A549 (cell line): ENCODE measurements at regions not wholly inside any gene's neighbourhood (a gene's known extent, or its start where the extent isn't known, plus 50 kb on each side); places are given as distances from the start of the nearest gene placed in this dataset.

ENCODE experiments used
- ATAC-seq, 2 experiments: fragments of 200-7000 bp in 1 of 2; fragments of >200 bp in 1 of 2; cut with Nextera tagmentation in 1 of 2; cut with Tn5 transposase in 1 of 2; 3 replicates each; pipeline versions ENCODE4 v1.8.0 to v1.9.1; 2018 to 2020; ENCODE audit warnings: mild to moderate bottlenecking in 1 of 2, moderate library complexity in 1 of 2
- CTCF ChIA-PET: fragments of 300-600 bp; sonication (Branson Sonifier 250); formaldehyde crosslinking; extraction: SDS; loops from one replicate; lab custom pipeline; 2021; ENCODE audit warnings: antibody characterized with exemption, inconsistent platforms; lab: Yijun Ruan, JAX
- POLR2A ChIA-PET: fragments of 350-600 bp; formaldehyde crosslinking; extraction: SDS; loops from one replicate; lab custom pipeline; 2021; ENCODE audit warnings: antibody characterized with exemption, inconsistent platforms; lab: Yijun Ruan, JAX
- DNase-seq, 2 experiments: peaks; one replicate each; pipeline versions ENCODE4 v3.0.0 to v3.0.0-alpha.2; 2011 to 2016; ENCODE audit warnings: low read depth in 1 of 2, low spot score in 1 of 2
- FAIRE-seq: peaks from 2 replicates; lab custom pipeline; 2011; peaks lifted over from hg19 to GRCh38; lab: Jason Lieb, UNC
- H3K27ac ChIP-seq, 2 experiments: fragments of >200 bp; sonication (Bioruptor Twin); formaldehyde crosslinking; 3 replicates each; pipeline ENCODE4 v1.5.1; 2016 to 2017
- H3K4me1 ChIP-seq: fragments of >200 bp; sonication (Bioruptor Twin); formaldehyde crosslinking; 3 replicates; pipeline ENCODE4 v1.6.1; 2016
- H3K4me2 ChIP-seq: fragments of >200 bp; sonication (Bioruptor Twin); formaldehyde crosslinking; 3 replicates; pipeline ENCODE4 v1.6.1; 2016
- H3K4me3 ChIP-seq: fragments of >200 bp; sonication (Bioruptor Twin); formaldehyde crosslinking; 3 replicates; pipeline ENCODE4 v1.5.1; 2016
- H3K9me3 ChIP-seq: fragments of >200 bp; sonication (Bioruptor Twin); formaldehyde crosslinking; 3 replicates; pipeline ENCODE4 v1.6.1; 2016
- CBX2 ChIP-seq: fragments of 200-600 bp; sonication (generic); IDR thresholded peaks from 2 replicates; pipeline ENCODE4 v1.6.1; 2016; ENCODE audit warnings: low read depth, mild to moderate bottlenecking, borderline replicate concordance
- EP300 ChIP-seq, 2 experiments: fragments of >200 bp; sonication (Bioruptor Twin); formaldehyde crosslinking; IDR thresholded peaks; 2 replicates in 1 of 2; 3 replicates in 1 of 2; pipeline ENCODE4 v1.6.1; 2016 to 2017
- FOSL2 ChIP-seq, 2 experiments: fragments of 450-650 bp in 1 of 2; fragments of >200 bp in 1 of 2; sonication (Bioruptor Twin) in 1 of 2; formaldehyde crosslinking; IDR thresholded peaks; 2 replicates each; pipeline versions ENCODE4 v1.5.0 to v1.6.1; 2016 to 2020; ENCODE audit warnings: mild to moderate bottlenecking in 1 of 2, moderate library complexity in 1 of 2
- FOXS1 ChIP-seq: fragments of 250-450 bp; sonication (Bioruptor Pico); IDR thresholded peaks from 2 replicates; pipeline ENCODE4 v1.5.0; 2020; ENCODE audit warnings: mild to moderate bottlenecking, moderate library complexity
- HDAC2 ChIP-seq: fragments of 200-600 bp; sonication (generic); IDR thresholded peaks from 2 replicates; pipeline ENCODE4 v1.6.1; 2016
- HEYL ChIP-seq: fragments of 250-450 bp; sonication (Bioruptor Pico); IDR thresholded peaks from 2 replicates; pipeline ENCODE4 v1.8.0; 2021; ENCODE audit warnings: mild to moderate bottlenecking, moderate library complexity
- HOXB13 ChIP-seq: fragments of 250-450 bp; sonication (Bioruptor Pico); IDR thresholded peaks from 2 replicates; pipeline ENCODE4 v1.5.0; 2020; ENCODE audit warnings: low read depth, mild to moderate bottlenecking, moderate library complexity
- HOXB5 ChIP-seq: fragments of 250-450 bp; sonication (Bioruptor Pico); IDR thresholded peaks from 2 replicates; pipeline ENCODE4 v1.5.0; 2020; ENCODE audit warnings: mild to moderate bottlenecking, moderate library complexity
- MAFK ChIP-seq: fragments of 450-650 bp; IDR thresholded peaks from 2 replicates; pipeline ENCODE4 v1.6.1; 2014; ENCODE audit not compliant: partially characterized antibody
- MAZ ChIP-seq: fragments of 150-350 bp; IDR thresholded peaks from 2 replicates; pipeline ENCODE4 v1.6.1; 2014; ENCODE audit warnings: antibody characterized with exemption, low read depth, low read length, borderline replicate concordance
- MYC ChIP-seq: IDR thresholded peaks from 2 replicates; pipeline ENCODE4 v1.6.1; 2012; ENCODE audit warnings: mild to moderate bottlenecking, inconsistent platforms, low read length, improper control_type of control experiment, borderline replicate concordance
- NR3C1 ChIP-seq: fragments of >200 bp; sonication (Bioruptor Twin); formaldehyde crosslinking; IDR thresholded peaks from 3 replicates; pipeline ENCODE4 v1.6.1; 2017
- POLR2A ChIP-seq: IDR thresholded peaks from 2 replicates; pipeline ENCODE4 v1.6.1; 2012; ENCODE audit warnings: mild to moderate bottlenecking, low read length
- POLR2AphosphoS2 ChIP-seq: conservative IDR thresholded peaks from 2 replicates; pipeline ENCODE4 v1.6.1; 2012; ENCODE audit warnings: low read length, improper control_type of control experiment, inconsistent platforms
- RAD21 ChIP-seq, 2 experiments: fragments of >200 bp in 1 of 2; sonication (Bioruptor Twin) in 1 of 2; formaldehyde crosslinking in 1 of 2; IDR thresholded peaks in 1 of 2; conservative IDR thresholded peaks in 1 of 2; 2 replicates in 1 of 2; 3 replicates in 1 of 2; pipeline ENCODE4 v1.6.1; 2012 to 2018; ENCODE audit warnings: inconsistent platforms in 1 of 2
- RNF2 ChIP-seq: fragments of 200-600 bp; sonication (generic); IDR thresholded peaks from 2 replicates; pipeline ENCODE4 v1.6.1; 2016; ENCODE audit warnings: low read depth, mild to moderate bottlenecking, antibody characterized with exemption, moderate library complexity, borderline replicate concordance
- TP53 ChIP-seq: fragments of 250-450 bp; sonication (Bioruptor Pico); IDR thresholded peaks from 2 replicates; pipeline ENCODE4 v1.5.0; 2021; ENCODE audit warnings: mild to moderate bottlenecking, moderate library complexity
- ZSCAN20 ChIP-seq: fragments of 250-450 bp; sonication (Bioruptor Pico); IDR thresholded peaks from 2 replicates; pipeline ENCODE4 v1.8.0; 2022; ENCODE audit warnings: mild to moderate bottlenecking, moderate library complexity
- WGBS: methylation state at CpG from one replicate; pipeline ENCODE4 v1.1.6; 2017; ENCODE audit errors: missing lambda C conversion rate; 5-methylcytosine and 5-hydroxymethylcytosine counted together
- TF ChIP-seq, protein P1 (sequence below): fragments of >200 bp; sonication (Bioruptor Twin); formaldehyde crosslinking; IDR thresholded peaks from 3 replicates; pipeline ENCODE4 v1.5.1; 2016
- TF ChIP-seq, protein P2 (sequence below): fragments of 450-650 bp; IDR thresholded peaks from 2 replicates; pipeline ENCODE4 v1.6.1; 2014; ENCODE audit warnings: antibody characterized with exemption
- TF ChIP-seq, protein P3 (sequence below): fragments of >200 bp; sonication (Bioruptor Twin); formaldehyde crosslinking; IDR thresholded peaks from 3 replicates; pipeline ENCODE4 v1.6.1; 2016
- TF ChIP-seq, protein P4 (sequence below): fragments of 150-350 bp; IDR thresholded peaks from 2 replicates; pipeline ENCODE4 v1.6.1; 2014; ENCODE audit warnings: low read depth, mild to moderate bottlenecking, low read length

DNA sequence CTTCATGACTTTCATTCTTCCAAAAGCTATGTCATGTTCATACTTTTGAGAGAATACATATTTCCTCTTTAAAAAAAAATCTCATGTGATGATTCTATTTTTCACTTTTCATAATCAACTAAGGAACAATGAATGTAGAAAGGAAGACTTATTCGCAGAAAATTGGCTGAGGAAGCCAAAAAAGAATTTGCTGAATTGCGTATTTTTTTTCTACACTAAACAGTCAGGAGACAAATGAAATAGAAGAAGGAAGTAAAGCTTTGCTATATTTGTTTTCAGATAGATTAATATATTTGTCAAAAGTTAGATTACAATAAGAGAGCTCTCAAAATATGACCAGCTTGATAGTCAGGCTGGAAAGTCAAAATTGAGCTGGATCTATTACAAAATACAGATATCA is 504.2 kb downstream of the ANXA1 start:
- ATAC-seq: no peak
- no peak for FAIRE-seq
- 64% methylated on average over 2 of the region's 2 CpGs for WGBS
- CTCF ChIA-PET: no interaction called here
- DNase-seq: no peak
- no peak overlapping the region for H3K4me3 ChIP-seq
- H3K27ac ChIP-seq: no peak overlapping the region
- TF ChIP-seq RAD21 (conservative IDR thresholded peaks at IDR 0.05 in 1 of 2, IDR thresholded peaks at IDR 0.05 in 1 of 2) (no peak), EP300 (IDR thresholded peaks at IDR 0.05) (no peak), MYC (no peak), HOXB13 (CRISPR knock-in tag) (no peak), MAFK (peak; percentile 76)
- TF ChIP-seq, protein P1, sequence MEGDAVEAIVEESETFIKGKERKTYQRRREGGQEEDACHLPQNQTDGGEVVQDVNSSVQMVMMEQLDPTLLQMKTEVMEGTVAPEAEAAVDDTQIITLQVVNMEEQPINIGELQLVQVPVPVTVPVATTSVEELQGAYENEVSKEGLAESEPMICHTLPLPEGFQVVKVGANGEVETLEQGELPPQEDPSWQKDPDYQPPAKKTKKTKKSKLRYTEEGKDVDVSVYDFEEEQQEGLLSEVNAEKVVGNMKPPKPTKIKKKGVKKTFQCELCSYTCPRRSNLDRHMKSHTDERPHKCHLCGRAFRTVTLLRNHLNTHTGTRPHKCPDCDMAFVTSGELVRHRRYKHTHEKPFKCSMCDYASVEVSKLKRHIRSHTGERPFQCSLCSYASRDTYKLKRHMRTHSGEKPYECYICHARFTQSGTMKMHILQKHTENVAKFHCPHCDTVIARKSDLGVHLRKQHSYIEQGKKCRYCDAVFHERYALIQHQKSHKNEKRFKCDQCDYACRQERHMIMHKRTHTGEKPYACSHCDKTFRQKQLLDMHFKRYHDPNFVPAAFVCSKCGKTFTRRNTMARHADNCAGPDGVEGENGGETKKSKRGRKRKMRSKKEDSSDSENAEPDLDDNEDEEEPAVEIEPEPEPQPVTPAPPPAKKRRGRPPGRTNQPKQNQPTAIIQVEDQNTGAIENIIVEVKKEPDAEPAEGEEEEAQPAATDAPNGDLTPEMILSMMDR: no peak
- TF ChIP-seq, protein P2, sequence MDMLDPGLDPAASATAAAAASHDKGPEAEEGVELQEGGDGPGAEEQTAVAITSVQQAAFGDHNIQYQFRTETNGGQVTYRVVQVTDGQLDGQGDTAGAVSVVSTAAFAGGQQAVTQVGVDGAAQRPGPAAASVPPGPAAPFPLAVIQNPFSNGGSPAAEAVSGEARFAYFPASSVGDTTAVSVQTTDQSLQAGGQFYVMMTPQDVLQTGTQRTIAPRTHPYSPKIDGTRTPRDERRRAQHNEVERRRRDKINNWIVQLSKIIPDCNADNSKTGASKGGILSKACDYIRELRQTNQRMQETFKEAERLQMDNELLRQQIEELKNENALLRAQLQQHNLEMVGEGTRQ: no peak
- no peaks in the 10 kb centered on the region for H3K9me3 ChIP-seq
- POLR2A ChIA-PET: no interaction called here
- H3K4me2 ChIP-seq: no peak overlapping the region
- H3K4me1 ChIP-seq: no peaks in the 10 kb centered on the region

DNA sequence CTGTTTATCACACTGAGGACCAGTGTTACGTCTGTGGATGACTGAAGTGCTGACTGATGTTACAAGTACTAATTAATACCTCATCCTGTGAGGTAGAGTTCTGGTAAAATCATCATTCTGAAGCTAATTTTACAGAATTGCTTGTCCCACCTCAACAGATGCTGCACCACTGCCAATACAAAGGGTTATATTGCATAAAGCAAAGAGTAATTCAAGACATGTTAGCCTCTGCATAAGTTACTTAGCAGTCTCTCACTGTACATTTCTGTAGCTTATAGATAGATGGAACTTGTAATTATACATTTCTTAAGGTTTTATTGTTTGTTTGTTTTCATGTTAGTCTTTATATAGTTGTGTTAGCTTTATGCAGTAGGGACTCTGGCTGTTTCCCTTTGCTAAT is 513.6 kb downstream of the ANXA1 start:
- FAIRE-seq: no peak
- TF ChIP-seq HOXB5 (CRISPR knock-in tag) (no peak), MAZ (no peak), POLR2AphosphoS2 (no peak), ZSCAN20 (CRISPR knock-in tag) (no peak), HEYL (CRISPR knock-in tag) (no peak), FOXS1 (CRISPR knock-in tag) (no peak)
- WGBS: 16% methylated on average over 1 of the region's 1 CpG
- Histone ChIP-seq H3K27ac (no peak overlapping the region), H3K4me3 (no peak overlapping the region), H3K4me2 (no peak overlapping the region), H3K9me3 (no peaks in the 10 kb centered on the region), H3K4me1 (no peaks in the 10 kb centered on the region)
- ChIA-PET POLR2A (no interaction called here), CTCF (interaction anchor here (1.7 kb wide), 1 partner anchor 465 kb away, joined by 3 read pairs; no protein-coding TSS in a partner anchor)
- no peak for DNase-seq
- ATAC-seq: no peak

DNA sequence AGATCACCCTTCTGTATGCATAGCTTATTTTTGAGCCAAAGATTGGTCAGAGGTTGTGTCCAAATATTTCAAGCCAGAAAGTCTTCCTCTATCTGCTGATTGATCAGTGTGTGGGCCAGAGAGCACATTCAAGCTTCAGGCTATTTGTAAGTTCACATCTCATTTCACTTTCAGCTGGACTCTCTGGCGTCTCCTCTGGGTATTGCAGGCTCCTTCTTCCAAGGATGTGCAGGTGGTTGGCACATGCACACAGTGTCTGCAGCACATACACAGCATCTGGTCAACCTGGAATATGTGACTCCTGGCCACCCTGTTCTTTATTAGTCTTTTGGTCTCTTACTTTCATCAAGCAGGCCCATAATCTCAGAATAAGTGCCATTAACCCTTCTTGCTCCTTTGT is 516.1 kb downstream of the ANXA1 start:
- H3K4me2 ChIP-seq: no peak overlapping the region
- no peak overlapping the region for H3K27ac ChIP-seq
- ATAC-seq (peak; percentile 85 to 96), DNase-seq (peak; percentile 8 to 33), FAIRE-seq (no peak)
- WGBS: 9% methylated on average over 1 of the region's 1 CpG
- H3K9me3 ChIP-seq: no peaks in the 10 kb centered on the region
- TF ChIP-seq HEYL (CRISPR knock-in tag): no peak
- TF ChIP-seq ZSCAN20 (CRISPR knock-in tag): no peak
- TF ChIP-seq, protein P3, sequence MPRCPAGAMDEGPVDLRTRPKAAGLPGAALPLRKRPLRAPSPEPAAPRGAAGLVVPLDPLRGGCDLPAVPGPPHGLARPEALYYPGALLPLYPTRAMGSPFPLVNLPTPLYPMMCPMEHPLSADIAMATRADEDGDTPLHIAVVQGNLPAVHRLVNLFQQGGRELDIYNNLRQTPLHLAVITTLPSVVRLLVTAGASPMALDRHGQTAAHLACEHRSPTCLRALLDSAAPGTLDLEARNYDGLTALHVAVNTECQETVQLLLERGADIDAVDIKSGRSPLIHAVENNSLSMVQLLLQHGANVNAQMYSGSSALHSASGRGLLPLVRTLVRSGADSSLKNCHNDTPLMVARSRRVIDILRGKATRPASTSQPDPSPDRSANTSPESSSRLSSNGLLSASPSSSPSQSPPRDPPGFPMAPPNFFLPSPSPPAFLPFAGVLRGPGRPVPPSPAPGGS: no peak
- no peak for TF ChIP-seq HDAC2
- no peak for TF ChIP-seq TP53 (CRISPR knock-in tag)
- no peak for TF ChIP-seq POLR2A
- no peak for TF ChIP-seq MYC
- TF ChIP-seq NR3C1: no peak
- TF ChIP-seq, protein P4, sequence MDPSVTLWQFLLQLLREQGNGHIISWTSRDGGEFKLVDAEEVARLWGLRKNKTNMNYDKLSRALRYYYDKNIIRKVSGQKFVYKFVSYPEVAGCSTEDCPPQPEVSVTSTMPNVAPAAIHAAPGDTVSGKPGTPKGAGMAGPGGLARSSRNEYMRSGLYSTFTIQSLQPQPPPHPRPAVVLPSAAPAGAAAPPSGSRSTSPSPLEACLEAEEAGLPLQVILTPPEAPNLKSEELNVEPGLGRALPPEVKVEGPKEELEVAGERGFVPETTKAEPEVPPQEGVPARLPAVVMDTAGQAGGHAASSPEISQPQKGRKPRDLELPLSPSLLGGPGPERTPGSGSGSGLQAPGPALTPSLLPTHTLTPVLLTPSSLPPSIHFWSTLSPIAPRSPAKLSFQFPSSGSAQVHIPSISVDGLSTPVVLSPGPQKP: no peak
- TF ChIP-seq, protein P2: no peak
- no peak for TF ChIP-seq CBX2
- no peak for TF ChIP-seq RNF2
- no peak for TF ChIP-seq FOSL2 (IDR thresholded peaks at IDR 0.05)
- TF ChIP-seq FOSL2 (CRISPR knock-in tag; IDR thresholded peaks at IDR 0.05): no peak
- no peak overlapping the region for H3K4me3 ChIP-seq
- H3K4me1 ChIP-seq: no peaks in the 10 kb centered on the region
- ChIA-PET CTCF (no interaction called here), POLR2A (no interaction called here)
